GM18508 (cell line): ENCODE measurements at regions not wholly inside any gene's neighbourhood (a gene's known extent, or its start where the extent isn't known, plus 50 kb on each side); places are given as distances from the start of the nearest gene placed in this dataset.
"Not testable (repeated sequence)": the region's sequence is repeated elsewhere in the genome, so short reads cannot be mapped to it uniquely, and the experiment has no call there.

Source experiments
- ATAC-seq: cut with Tn5 transposase; IDR thresholded peaks from one replicate; pipeline ENCODE4 v1.9.1; 2021; ENCODE audit warnings: moderate number of reproducible peaks; ENCODE audit not compliant: insufficient read depth, unreplicated experiment

- ATAC-seq: no peak
Observed at GRCh38 chr6:63440057-63440456, 120.3 kb upstream of the LGSN start.

GRCh38 chr6:63440594-63440993 lies 120.8 kb upstream of the LGSN start:
- ATAC-seq: no peak

GRCh38 chr6:63441266-63441956 lies 121.6 kb upstream of the LGSN start:
- no peak for ATAC-seq

GRCh38 chr6:63442870-63443269 lies 123.1 kb upstream of the LGSN start:
- no peak for ATAC-seq

GRCh38 chr6:63444768-63445167 lies 125.0 kb upstream of the LGSN start:
- ATAC-seq: no peak

- no peak for ATAC-seq
Observed at GRCh38 chr6:63446405-63446804, 125.9 kb upstream of the LOC128125822 start.

GRCh38 chr6:63447134-63447533 lies 125.1 kb upstream of the LOC128125822 start:
- ATAC-seq: no peak

GRCh38 chr6:63448229-63448628 lies 124.1 kb upstream of the LOC128125822 start:
- ATAC-seq: no peak

GRCh38 chr6:63449714-63450113 lies 122.6 kb upstream of the LOC128125822 start:
- no peak for ATAC-seq

- no peak for ATAC-seq
Observed at GRCh38 chr6:63451238-63451637, 121.0 kb upstream of the LOC128125822 start.

GRCh38 chr6:63452125-63452524 lies 120.2 kb upstream of the LOC128125822 start:
- no peak for ATAC-seq

- no peak for ATAC-seq
Observed at GRCh38 chr6:63456734-63457133, 115.5 kb upstream of the LOC128125822 start.

- no peak for ATAC-seq
Observed at GRCh38 chr6:63458480-63459115, 113.7 kb upstream of the LOC128125822 start.

- no peak for ATAC-seq
Observed at GRCh38 chr6:63459814-63460213, 112.5 kb upstream of the LOC128125822 start.

GRCh38 chr6:63460971-63461370 lies 111.3 kb upstream of the LOC128125822 start:
- ATAC-seq: no peak

- ATAC-seq: no peak
Observed at GRCh38 chr6:63464060-63464459, 108.2 kb upstream of the LOC128125822 start.

- ATAC-seq: no peak
Observed at GRCh38 chr6:63465750-63466149, 106.5 kb upstream of the LOC128125822 start.

- ATAC-seq: no peak
Observed at GRCh38 chr6:63466242-63466733, 106.0 kb upstream of the LOC128125822 start.

GRCh38 chr6:63467247-63467954 lies 104.9 kb upstream of the LOC128125822 start:
- no peak for ATAC-seq

GRCh38 chr6:63471145-63471544 lies 101.1 kb upstream of the LOC128125822 start:
- ATAC-seq: not testable (repeated sequence)

- ATAC-seq: no peak
Observed at GRCh38 chr6:63471654-63472053, 100.6 kb upstream of the LOC128125822 start.
